ENCODE measurements at regions not wholly inside any gene's neighbourhood (a gene's known extent, or its start where the extent isn't known, plus 50 kb on each side); places are given as distances from the start of the nearest gene placed in this dataset.

DNA sequence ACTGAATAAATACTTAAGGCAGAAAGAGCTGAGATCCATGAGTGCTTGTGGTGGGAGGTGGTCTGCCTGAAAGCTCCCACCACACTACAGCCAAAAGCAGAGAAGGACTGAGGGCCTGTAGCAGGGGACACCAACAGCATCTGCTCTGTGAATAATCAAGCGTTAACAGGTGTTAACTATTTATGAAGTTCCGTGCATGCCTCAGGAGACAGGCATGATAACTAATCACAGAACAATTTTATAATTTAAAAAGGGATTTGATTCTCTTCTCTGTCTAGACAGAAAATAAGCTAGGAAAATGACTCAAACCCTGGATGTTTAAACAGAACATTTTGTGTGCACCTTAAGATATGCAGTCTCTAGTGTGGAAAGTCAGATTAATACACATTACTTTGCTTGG lies 61.5 kb upstream of the GHITM start:
- TF ChIP-seq CTCF (IDR thresholded peaks at IDR 0.05), result no peak

DNA sequence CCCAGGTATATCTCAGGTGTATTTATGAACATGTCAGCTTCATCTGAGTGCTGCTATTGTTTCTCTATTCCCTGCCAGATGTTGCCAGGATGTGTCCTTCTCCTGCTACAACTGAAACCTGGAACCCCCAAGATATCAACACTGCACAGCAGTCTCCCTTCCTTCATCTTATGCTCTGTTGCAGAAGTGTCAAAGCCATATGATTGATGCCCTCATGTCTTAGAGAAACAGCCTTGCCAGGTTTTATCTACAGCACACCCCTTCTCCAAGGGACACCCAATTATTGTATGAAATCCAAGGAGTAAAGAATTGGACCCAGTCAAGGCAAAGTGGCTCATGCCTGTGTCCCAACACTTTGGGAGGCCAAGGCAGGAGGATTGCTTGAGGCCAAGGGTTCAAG lies 60.5 kb upstream of the GHITM start:
- no peak for TF ChIP-seq CTCF (IDR thresholded peaks at IDR 0.05)

DNA sequence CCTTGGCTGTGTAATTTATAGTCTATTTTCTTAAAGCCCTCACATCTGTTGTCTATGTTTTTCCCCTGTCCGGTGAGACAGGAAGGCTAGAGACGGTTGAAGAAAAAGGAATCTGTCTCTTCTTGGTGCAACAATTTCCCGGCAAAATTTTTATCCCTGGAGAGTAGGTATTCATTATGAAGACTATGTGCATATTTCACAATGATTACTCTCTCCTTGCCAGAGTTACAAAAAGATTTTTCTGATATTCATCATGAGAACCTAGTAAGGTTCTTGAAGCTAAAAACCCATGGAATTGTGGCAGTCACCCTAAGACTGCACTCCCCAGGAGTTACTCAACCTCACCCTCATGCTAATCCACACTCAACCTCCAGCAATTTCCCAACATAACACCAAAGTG lies 55.0 kb upstream of the GHITM start:
- TF ChIP-seq CTCF (IDR thresholded peaks at IDR 0.05), result no peak

DNA sequence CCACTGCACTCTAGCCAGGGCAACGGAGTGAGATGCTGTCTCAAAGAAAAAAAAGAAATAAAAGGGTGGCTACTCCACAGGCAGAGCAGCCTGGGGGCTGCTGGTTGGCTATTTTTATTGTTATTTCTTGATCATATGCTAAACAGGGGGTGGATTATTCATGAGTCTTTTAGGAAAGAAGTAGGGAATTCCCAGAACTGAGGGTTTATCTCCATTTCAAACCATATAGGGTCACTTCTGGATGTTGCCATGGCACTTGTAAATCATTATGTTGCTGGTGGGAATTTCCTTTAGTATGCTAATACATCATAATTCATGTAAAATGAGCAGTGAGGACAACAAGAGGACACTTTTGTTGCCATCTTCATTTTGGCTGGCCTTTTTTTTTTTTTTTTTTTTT lies 52.1 kb upstream of the GHITM start:
- no peak for TF ChIP-seq CTCF (IDR thresholded peaks at IDR 0.05)

- TF ChIP-seq CTCF (IDR thresholded peaks at IDR 0.05), result no peak
Measured at GRCh38 chr10:84088626-84089025, 50.7 kb upstream of the GHITM start.

GRCh38 chr10:84089162-84089561 lies 50.1 kb upstream of the GHITM start:
- no peak for TF ChIP-seq CTCF (IDR thresholded peaks at IDR 0.05)
